Tibial nerve (tissue), 4 donors: ENCODE measurements at regions not wholly inside any gene's neighbourhood (a gene's known extent, or its start where the extent isn't known, plus 50 kb on each side); places are given as distances from the start of the nearest gene placed in this dataset.

Experiments used
- EP300 ChIP-seq, 2 donors: sonication (generic); formaldehyde crosslinking; IDR thresholded peaks; one replicate each; pipeline ENCODE4 v1.6.1; 2017; ENCODE audit warnings: antibody characterized with exemption in 2 of 2, mild to moderate bottlenecking in 1 of 2
- POLR2A ChIP-seq, 2 donors: fragments of 450-650 bp; IDR thresholded peaks; one replicate each; pipeline ENCODE4 v1.6.1; 2017; ENCODE audit warnings: antibody characterized with exemption in 2 of 2, mild to moderate bottlenecking in 2 of 2, moderate library complexity in 2 of 2
- TF ChIP-seq, protein P1 (sequence below), 5 experiments: fragments of 200-600 bp in 3 of 5; fragments of 450-650 bp in 2 of 5; sonication (generic) in 3 of 5; IDR thresholded peaks; one replicate each; pipeline ENCODE4 v1.5.1; 2016 to 2019; ENCODE audit warnings: antibody characterized with exemption in 5 of 5, mild to moderate bottlenecking in 3 of 5, moderate library complexity in 2 of 5

DNA sequence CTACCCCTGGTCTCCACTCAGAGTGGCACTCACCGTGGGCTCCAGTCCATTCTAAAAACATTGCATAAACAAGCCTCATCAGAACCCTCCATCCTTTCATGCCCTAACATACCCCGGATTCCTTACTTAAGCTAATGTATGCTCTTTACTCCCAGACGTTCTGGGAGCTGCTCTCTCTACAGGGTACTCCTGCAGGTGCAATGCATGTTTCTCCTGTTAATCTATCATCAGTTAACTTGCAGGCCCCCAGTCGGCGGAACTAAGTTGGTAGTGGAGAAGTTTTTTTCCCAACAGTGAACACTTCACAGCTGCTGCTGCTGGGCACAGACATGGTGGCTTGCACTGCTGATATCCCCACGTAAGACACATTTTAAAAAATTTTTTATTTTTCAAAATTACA, 161.6 kb upstream of the FAT1 start:
- no peak for TF ChIP-seq EP300 (IDR thresholded peaks at IDR 0.05)
- no peak for TF ChIP-seq POLR2A (IDR thresholded peaks at IDR 0.05)
- TF ChIP-seq, protein P1, sequence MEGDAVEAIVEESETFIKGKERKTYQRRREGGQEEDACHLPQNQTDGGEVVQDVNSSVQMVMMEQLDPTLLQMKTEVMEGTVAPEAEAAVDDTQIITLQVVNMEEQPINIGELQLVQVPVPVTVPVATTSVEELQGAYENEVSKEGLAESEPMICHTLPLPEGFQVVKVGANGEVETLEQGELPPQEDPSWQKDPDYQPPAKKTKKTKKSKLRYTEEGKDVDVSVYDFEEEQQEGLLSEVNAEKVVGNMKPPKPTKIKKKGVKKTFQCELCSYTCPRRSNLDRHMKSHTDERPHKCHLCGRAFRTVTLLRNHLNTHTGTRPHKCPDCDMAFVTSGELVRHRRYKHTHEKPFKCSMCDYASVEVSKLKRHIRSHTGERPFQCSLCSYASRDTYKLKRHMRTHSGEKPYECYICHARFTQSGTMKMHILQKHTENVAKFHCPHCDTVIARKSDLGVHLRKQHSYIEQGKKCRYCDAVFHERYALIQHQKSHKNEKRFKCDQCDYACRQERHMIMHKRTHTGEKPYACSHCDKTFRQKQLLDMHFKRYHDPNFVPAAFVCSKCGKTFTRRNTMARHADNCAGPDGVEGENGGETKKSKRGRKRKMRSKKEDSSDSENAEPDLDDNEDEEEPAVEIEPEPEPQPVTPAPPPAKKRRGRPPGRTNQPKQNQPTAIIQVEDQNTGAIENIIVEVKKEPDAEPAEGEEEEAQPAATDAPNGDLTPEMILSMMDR (IDR thresholded peaks at IDR 0.05): no peak
